ENCODE measurements at regions not wholly inside any gene's neighbourhood (a gene's known extent, or its start where the extent isn't known, plus 50 kb on each side); places are given as distances from the start of the nearest gene placed in this dataset.
A peak's percentile ranks its signal among the peaks of the same experiment; 100 is the strongest.

- in situ Hi-C loops (cut with MboI; ENCODE audit: low pct_unique_long_range_greater_than_20kb, low sequenced_read_pairs): no loop called here
- no peak for DNase-seq
Observed at GRCh38 chr15:61457050-61457733, 228.1 kb upstream of the RORA start.

- in situ Hi-C loops (cut with MboI; ENCODE audit: low pct_unique_long_range_greater_than_20kb, low sequenced_read_pairs): no loop called here
- no peak for DNase-seq
Observed at GRCh38 chr15:61449186-61449702, 220.1 kb upstream of the RORA start.

- in situ Hi-C loops (cut with MboI; ENCODE audit: low pct_unique_long_range_greater_than_20kb, low sequenced_read_pairs): no loop called here
- DNase-seq: no peak
Observed at GRCh38 chr15:61447981-61448380, 218.9 kb upstream of the RORA start.

GRCh38 chr15:61444585-61444984 is 215.5 kb upstream of the RORA start:
- in situ Hi-C loops (cut with MboI; ENCODE audit: low pct_unique_long_range_greater_than_20kb, low sequenced_read_pairs): no loop called here

GRCh38 chr15:61442821-61443220 is 213.7 kb upstream of the RORA start:
- no peak for DNase-seq
- in situ Hi-C loops (cut with MboI; ENCODE audit: low pct_unique_long_range_greater_than_20kb, low sequenced_read_pairs): no loop called here

More at GRCh38 chr15:61444585-61444984, 215.5 kb upstream of the RORA start:
- DNase-seq: no peak

- in situ Hi-C loops (cut with MboI; ENCODE audit: low pct_unique_long_range_greater_than_20kb, low sequenced_read_pairs): no loop called here
- DNase-seq: no peak
Observed at GRCh38 chr15:61441891-61442290, 212.8 kb upstream of the RORA start.

- DNase-seq: peak; percentile 10
- in situ Hi-C loops (cut with MboI; ENCODE audit: low pct_unique_long_range_greater_than_20kb, low sequenced_read_pairs): no loop called here
Observed at GRCh38 chr15:61426466-61426865, 197.4 kb upstream of the RORA start.

GRCh38 chr15:61425934-61426333 is 196.8 kb upstream of the RORA start:
- in situ Hi-C loops (cut with MboI; ENCODE audit: low pct_unique_long_range_greater_than_20kb, low sequenced_read_pairs): no loop called here
- DNase-seq: no peak

- DNase-seq: no peak
- in situ Hi-C loops (cut with MboI; ENCODE audit: low pct_unique_long_range_greater_than_20kb, low sequenced_read_pairs): no loop called here
Observed at GRCh38 chr15:61422773-61423172, 193.7 kb upstream of the RORA start.

GRCh38 chr15:61421938-61422337 is 192.8 kb upstream of the RORA start:
- no peak for DNase-seq
- in situ Hi-C loops (cut with MboI; ENCODE audit: low pct_unique_long_range_greater_than_20kb, low sequenced_read_pairs): no loop called here

- in situ Hi-C loops (cut with MboI; ENCODE audit: low pct_unique_long_range_greater_than_20kb, low sequenced_read_pairs): no loop called here
- DNase-seq: no peak
Observed at GRCh38 chr15:61421470-61421869, 192.4 kb upstream of the RORA start.

- no peak for DNase-seq
- in situ Hi-C loops (cut with MboI; ENCODE audit: low pct_unique_long_range_greater_than_20kb, low sequenced_read_pairs): no loop called here
Observed at GRCh38 chr15:61420546-61420945, 191.4 kb upstream of the RORA start.

GRCh38 chr15:61415617-61416120 is 186.6 kb upstream of the RORA start:
- DNase-seq: no peak
- in situ Hi-C loops (cut with MboI; ENCODE audit: low pct_unique_long_range_greater_than_20kb, low sequenced_read_pairs): no loop called here

GRCh38 chr15:61411902-61412510 is 182.9 kb upstream of the RORA start:
- no peak for DNase-seq
- in situ Hi-C loops (cut with MboI; ENCODE audit: low pct_unique_long_range_greater_than_20kb, low sequenced_read_pairs): no loop called here

- DNase-seq: no peak
- in situ Hi-C loops (cut with MboI; ENCODE audit: low pct_unique_long_range_greater_than_20kb, low sequenced_read_pairs): no loop called here
Observed at GRCh38 chr15:61410662-61411061, 181.6 kb upstream of the RORA start.

- in situ Hi-C loops (cut with MboI; ENCODE audit: low pct_unique_long_range_greater_than_20kb, low sequenced_read_pairs): no loop called here
- DNase-seq: no peak
Observed at GRCh38 chr15:61404567-61404966, 175.5 kb upstream of the RORA start.

GRCh38 chr15:61403884-61404283 is 174.8 kb upstream of the RORA start:
- in situ Hi-C loops (cut with MboI; ENCODE audit: low pct_unique_long_range_greater_than_20kb, low sequenced_read_pairs): no loop called here
- no peak for DNase-seq

- in situ Hi-C loops (cut with MboI; ENCODE audit: low pct_unique_long_range_greater_than_20kb, low sequenced_read_pairs): no loop called here
- no peak for DNase-seq
Observed at GRCh38 chr15:61401903-61402698, 173.0 kb upstream of the RORA start.

GRCh38 chr15:61398310-61398709 is 169.2 kb upstream of the RORA start:
- in situ Hi-C loops (cut with MboI; ENCODE audit: low pct_unique_long_range_greater_than_20kb, low sequenced_read_pairs): no loop called here
- DNase-seq: no peak

All from KBM-7 (cell line).